Type B pancreatic cell (in vitro differentiated cells): ENCODE measurements at regions not wholly inside any gene's neighbourhood (a gene's known extent, or its start where the extent isn't known, plus 50 kb on each side); places are given as distances from the start of the nearest gene placed in this dataset.

ENCODE experiments used
- DNase-seq: peaks from one replicate; pipeline ENCODE4 v3.0.0; 2021; ENCODE audit warnings: mixed read lengths; ENCODE audit not compliant: unreplicated experiment; ENCODE audit errors: extremely low spot score
- H3K27ac Mint-ChIP-seq: 2 replicates; pipeline ENCODE4 v1.8.0; 2021; ENCODE audit warnings: mild to moderate bottlenecking, mixed read lengths
- H3K27me3 Mint-ChIP-seq: 2 replicates; pipeline ENCODE4 v1.8.0; 2021; ENCODE audit warnings: mixed read lengths
- H3K36me3 Mint-ChIP-seq: 2 replicates; pipeline ENCODE4 v1.8.0; 2021; ENCODE audit warnings: mixed read lengths
- H3K4me1 Mint-ChIP-seq: one replicate; pipeline ENCODE4 v1.8.0; 2021; ENCODE audit warnings: mixed read lengths; ENCODE audit not compliant: unreplicated experiment
- H3K4me3 Mint-ChIP-seq: 2 replicates; pipeline ENCODE4 v1.8.0; 2021; ENCODE audit warnings: mild to moderate bottlenecking, mixed read lengths
- H3K9me3 Mint-ChIP-seq: 2 replicates; pipeline ENCODE4 v1.8.0; 2021; ENCODE audit warnings: mixed read lengths
- CTCF ChIP-seq: fragments of 200-600 bp; sonication (generic); conservative IDR thresholded peaks from 2 replicates; pipeline ENCODE4 v1.5.0; 2021; ENCODE audit warnings: antibody characterized with exemption, mild to moderate bottlenecking

GRCh38 chr6:163929538-163929937, 515.0 kb downstream of the QKI start:
- Mint-ChIP-seq H3K27me3 (no peaks in the 10 kb centered on the region), H3K4me3 (no peak overlapping the region), H3K9me3 (no peaks in the 10 kb centered on the region), H3K27ac (no peak overlapping the region), H3K4me1 (peaks cover 2% of the 10 kb centered on the region), H3K36me3 (no peaks in the 10 kb centered on the region)
- no peak for TF ChIP-seq CTCF
- no peak for DNase-seq

- Mint-ChIP-seq H3K4me3 (no peak overlapping the region), H3K4me1 (no peaks in the 10 kb centered on the region), H3K27ac (no peak overlapping the region), H3K9me3 (no peaks in the 10 kb centered on the region), H3K36me3 (no peaks in the 10 kb centered on the region), H3K27me3 (no peaks in the 10 kb centered on the region)
- no peak for TF ChIP-seq CTCF
- no peak for DNase-seq
Observed at GRCh38 chr6:163926642-163927041, 512.1 kb downstream of the QKI start.

DNA sequence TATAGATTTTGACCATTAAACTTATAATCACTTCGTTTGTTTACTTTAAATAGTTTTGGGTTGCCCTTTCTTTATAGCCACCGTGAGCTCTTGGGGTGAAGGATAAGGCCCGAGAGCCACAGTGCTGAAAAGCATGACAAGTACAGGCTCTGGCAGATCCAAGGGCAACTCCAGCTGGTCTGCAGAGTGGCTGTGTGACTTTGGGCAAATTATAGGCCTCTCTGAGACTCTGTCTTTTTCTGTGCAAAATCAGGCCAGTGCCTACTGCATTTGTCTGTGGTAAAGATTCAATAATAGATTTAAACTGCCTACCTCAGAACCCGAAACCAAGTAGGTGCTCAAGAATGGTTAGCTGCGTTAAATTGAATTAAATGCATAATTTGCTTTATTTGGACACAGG, 511.3 kb downstream of the QKI start:
- no peaks in the 10 kb centered on the region for H3K27me3 Mint-ChIP-seq
- no peaks in the 10 kb centered on the region for H3K36me3 Mint-ChIP-seq
- no peaks in the 10 kb centered on the region for H3K9me3 Mint-ChIP-seq
- TF ChIP-seq CTCF, result no peak
- H3K4me3 Mint-ChIP-seq, result no peak overlapping the region
- H3K4me1 Mint-ChIP-seq, result no peaks in the 10 kb centered on the region
- H3K27ac Mint-ChIP-seq, result no peak overlapping the region
- no peak for DNase-seq

DNA sequence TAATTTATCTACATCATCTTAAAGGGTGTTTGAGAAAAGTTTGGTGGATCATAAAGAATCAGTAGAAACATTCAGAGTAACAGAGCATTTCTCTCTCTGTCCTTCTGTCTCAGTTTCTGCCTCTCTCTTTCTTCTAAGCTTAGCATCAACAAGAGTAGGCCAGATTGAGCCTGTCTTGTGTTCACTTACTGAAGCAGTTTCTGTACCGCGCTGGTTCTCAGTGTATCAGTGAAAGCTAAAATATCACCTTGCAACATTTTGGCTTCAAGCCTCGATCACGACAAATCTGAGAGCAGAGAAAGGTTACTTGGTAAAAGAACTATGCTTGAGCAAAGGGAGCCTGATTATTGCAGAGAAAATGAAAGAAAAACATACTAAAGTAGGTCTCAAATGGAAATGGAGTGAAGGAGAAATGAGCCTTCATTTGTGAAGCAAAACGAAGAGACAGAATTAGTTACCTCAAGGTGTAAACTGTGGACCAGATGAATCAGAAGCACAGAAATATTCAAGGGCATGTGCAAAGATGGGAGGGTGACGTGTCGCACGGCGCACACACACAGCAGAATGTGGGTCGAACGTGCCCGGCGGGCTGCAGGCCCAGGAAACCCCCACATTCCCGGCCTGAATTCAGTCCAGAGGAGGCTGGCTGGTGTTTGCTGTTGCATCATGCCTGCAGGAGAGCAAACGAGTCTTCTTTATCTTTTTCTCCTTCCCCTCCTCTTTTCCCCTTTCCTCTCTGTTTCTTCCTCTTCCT, 509.3 kb downstream of the QKI start:
- Mint-ChIP-seq H3K36me3 (no peaks in the 10 kb centered on the region), H3K9me3 (no peaks in the 10 kb centered on the region), H3K27ac (no peak overlapping the region), H3K27me3 (no peaks in the 10 kb centered on the region), H3K4me3 (no peak overlapping the region), H3K4me1 (no peaks in the 10 kb centered on the region)
- DNase-seq, result no peak
- no peak for TF ChIP-seq CTCF

- Mint-ChIP-seq H3K4me1 (no peaks in the 10 kb centered on the region), H3K9me3 (no peaks in the 10 kb centered on the region), H3K36me3 (no peaks in the 10 kb centered on the region), H3K27me3 (no peaks in the 10 kb centered on the region), H3K4me3 (no peak overlapping the region), H3K27ac (no peak overlapping the region)
- TF ChIP-seq CTCF, result no peak
- DNase-seq, result no peak
Observed at GRCh38 chr6:163922562-163922961, 508.0 kb downstream of the QKI start.
